ENCODE measurements at regions not wholly inside any gene's neighbourhood (a gene's known extent, or its start where the extent isn't known, plus 50 kb on each side); places are given as distances from the start of the nearest gene placed in this dataset.
A peak's percentile ranks its signal among the peaks of the same experiment; 100 is the strongest.

DNA sequence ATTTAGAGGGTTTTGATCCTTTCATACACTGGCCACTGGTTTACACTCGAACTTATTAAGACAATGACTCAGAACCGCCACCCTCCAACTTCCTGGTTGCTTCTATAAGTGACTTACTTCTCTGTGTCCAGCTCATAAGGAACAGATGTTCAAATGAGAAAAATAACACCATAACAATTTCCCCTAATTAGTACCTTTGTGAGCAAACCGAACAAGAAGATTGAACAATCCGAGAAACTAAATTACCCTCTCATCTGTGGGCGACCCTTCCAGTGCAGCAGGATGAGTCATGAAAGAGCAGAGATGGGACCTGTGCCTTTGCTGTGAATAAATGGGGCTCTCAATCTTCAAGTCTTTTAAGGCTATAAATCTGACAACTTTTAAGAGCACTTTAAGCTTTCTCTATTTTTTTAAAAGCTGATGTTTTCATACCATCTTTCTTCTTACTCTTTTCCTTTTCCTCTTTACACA is 146.8 kb upstream of the RASSF8 start:
- peak; percentile 56 for DNase-seq (ENCODE audit: low read depth)
- TF ChIP-seq, protein P1, sequence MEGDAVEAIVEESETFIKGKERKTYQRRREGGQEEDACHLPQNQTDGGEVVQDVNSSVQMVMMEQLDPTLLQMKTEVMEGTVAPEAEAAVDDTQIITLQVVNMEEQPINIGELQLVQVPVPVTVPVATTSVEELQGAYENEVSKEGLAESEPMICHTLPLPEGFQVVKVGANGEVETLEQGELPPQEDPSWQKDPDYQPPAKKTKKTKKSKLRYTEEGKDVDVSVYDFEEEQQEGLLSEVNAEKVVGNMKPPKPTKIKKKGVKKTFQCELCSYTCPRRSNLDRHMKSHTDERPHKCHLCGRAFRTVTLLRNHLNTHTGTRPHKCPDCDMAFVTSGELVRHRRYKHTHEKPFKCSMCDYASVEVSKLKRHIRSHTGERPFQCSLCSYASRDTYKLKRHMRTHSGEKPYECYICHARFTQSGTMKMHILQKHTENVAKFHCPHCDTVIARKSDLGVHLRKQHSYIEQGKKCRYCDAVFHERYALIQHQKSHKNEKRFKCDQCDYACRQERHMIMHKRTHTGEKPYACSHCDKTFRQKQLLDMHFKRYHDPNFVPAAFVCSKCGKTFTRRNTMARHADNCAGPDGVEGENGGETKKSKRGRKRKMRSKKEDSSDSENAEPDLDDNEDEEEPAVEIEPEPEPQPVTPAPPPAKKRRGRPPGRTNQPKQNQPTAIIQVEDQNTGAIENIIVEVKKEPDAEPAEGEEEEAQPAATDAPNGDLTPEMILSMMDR (conservative IDR thresholded peaks at IDR 0.05; ENCODE audit: low read length) = no peak
- H3K4me3 ChIP-seq (ENCODE audit: low read length) = no peak overlapping the region

DNA sequence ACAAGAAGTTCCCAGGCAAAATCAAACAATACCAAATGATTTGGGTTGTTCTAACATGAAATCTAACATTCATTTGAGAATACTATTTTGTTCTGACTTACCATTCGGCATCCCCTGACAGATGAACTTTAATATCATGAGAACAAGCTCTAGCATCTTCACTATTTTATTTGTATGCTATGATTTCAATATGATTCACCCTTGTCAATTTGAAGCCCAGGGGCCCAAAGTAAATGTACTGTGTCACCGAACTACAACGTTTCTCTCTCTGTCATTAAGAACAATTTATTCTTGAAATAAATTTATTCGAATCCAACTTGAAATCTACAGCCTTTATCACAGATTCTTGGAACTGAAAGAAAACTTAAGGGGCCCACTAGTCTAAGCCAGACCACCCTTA is 146.2 kb upstream of the RASSF8 start:
- DNase-seq (ENCODE audit: low read depth) = no peak
- TF ChIP-seq, protein P1 (conservative IDR thresholded peaks at IDR 0.05; ENCODE audit: low read length) = no peak
- H3K4me3 ChIP-seq (ENCODE audit: low read length) = no peak overlapping the region

DNA sequence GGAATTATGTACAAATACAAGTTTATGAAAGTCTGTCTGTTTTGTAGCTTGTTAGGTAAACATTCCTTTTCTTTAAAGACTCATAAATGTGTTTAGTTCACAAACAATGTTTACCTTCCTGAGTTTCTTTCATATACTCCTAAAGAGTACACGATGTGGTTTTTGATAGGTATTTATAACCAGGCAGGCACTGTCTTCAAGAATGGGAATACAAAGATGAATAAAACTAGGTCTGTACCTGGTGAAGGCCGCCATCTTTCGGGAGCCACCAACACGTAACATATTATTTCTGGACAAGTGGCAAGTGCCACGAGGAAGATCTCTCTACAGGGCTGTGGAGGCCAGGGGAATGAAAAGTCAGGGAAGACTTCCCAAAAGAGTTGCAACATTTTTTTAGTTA is 144.6 kb upstream of the RASSF8 start:
- DNase-seq (ENCODE audit: low read depth) = no peak
- TF ChIP-seq, protein P1 (conservative IDR thresholded peaks at IDR 0.05; ENCODE audit: low read length) = no peak

DNA sequence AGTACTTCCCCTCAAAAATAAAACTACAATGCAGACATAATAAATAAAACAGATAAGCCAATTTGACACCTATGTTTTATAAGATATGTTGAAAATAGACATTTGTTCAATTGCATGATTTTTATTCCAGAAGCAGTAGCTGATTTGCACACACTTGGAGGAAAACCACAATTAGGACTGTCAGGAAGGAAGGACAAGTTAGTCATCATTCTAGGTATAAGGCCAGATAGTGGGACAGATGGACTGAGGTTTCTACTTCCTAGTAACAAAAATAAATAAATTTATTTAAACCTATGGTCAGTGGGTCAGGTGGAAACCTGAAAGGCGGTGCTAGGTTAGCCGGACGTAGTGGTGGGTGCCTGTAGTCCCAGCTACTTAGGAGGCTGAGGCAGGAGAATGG is 141.8 kb upstream of the RASSF8 start:
- H3K4me3 ChIP-seq (ENCODE audit: low read length) = no peak overlapping the region
- no peak for DNase-seq (ENCODE audit: low read depth)
- TF ChIP-seq, protein P1 (conservative IDR thresholded peaks at IDR 0.05; ENCODE audit: low read length) = no peak

More for the DNA sequence above, 144.6 kb upstream of the RASSF8 start:
- H3K4me3 ChIP-seq (ENCODE audit: low read length) = no peak overlapping the region

DNA sequence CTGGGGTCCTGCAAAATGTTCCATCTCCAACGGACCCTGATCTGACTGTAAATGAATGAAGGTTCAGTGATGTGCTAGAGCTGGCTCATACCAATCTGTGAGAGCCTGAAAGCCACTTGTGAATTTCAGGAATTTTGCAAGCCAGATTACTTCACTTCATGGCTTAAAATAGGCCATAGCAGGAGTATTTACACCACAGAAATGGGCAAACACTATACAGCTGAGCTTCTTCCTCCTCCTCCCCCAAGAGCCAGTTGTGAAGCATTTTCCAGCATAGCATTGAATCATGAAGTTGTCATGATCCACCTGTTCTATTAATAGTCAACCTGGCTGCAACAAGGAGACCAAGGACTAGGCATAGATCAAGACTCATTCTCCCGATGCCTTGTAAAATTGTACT is 141.3 kb upstream of the RASSF8 start:
- DNase-seq (ENCODE audit: low read depth) = peak; percentile 32
- TF ChIP-seq, protein P1 (conservative IDR thresholded peaks at IDR 0.05; ENCODE audit: low read length) = no peak
- no peak overlapping the region for H3K4me3 ChIP-seq (ENCODE audit: low read length)

DNA sequence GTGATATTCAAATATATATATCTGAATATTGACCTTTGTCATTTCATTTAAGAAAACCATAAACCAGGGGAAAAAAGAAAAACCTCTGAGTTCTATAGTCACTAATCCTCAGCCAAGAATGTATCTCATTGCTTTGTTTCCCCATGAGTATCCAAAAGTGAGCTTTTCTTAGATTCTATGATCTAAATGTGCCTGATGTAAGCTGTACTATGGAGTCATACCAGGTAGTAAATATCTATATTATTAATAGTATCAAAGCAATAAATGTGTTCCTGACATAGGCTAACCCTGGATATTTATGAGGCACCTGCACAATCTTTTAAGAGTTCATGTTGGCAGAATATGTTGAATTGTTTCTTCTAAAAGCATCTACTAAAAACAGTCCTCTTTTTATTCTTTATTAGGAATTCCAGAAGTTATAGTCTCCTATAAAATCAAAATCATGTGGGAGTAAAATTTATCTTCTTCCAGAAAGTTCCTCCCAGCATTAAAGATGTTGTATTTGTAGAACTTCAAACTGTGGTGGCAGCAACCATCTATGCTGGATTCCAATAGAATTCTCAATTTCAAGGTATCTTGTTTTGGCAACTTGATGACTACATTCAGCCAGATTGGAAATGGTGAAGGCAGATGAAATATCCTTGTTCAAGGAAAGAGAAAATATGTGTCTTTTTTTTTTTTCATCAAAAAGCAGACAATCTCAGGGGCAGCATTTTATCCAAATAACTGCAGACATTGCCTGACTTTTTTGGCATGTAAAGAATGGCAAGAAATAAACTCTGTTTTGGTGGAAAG is 139.7 kb upstream of the RASSF8 start:
- TF ChIP-seq, protein P1 (conservative IDR thresholded peaks at IDR 0.05; ENCODE audit: low read length) = no peak
- no peak for DNase-seq (ENCODE audit: low read depth)
- no peak overlapping the region for H3K4me3 ChIP-seq (ENCODE audit: low read length)

DNA sequence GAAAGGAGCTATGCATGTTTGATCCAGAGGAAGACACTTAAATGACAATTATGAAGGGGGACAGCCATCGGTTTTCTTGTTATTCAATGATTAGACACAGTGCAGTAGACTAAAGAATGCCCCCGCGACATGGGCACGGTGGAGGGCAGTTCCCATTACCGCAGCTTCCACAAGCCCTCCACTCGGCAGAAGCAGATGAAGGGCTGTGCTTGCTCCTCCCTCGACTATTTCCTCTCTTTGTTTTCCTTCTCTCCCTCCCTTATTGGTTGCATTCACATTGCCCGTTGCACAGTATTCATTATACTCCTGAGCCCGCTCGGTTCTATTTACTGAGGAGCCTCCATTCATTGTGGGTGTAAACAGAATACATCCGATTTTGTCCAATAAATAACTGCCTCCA is 138.8 kb upstream of the RASSF8 start:
- H3K4me3 ChIP-seq (ENCODE audit: low read length) = no peak overlapping the region
- TF ChIP-seq, protein P1 (conservative IDR thresholded peaks at IDR 0.05; ENCODE audit: low read length) = no peak
- DNase-seq (ENCODE audit: low read depth) = no peak

All from AG10803 (cell line).